HCT116 (cell line): ENCODE measurements at regions not wholly inside any gene's neighbourhood (a gene's known extent, or its start where the extent isn't known, plus 50 kb on each side); places are given as distances from the start of the nearest gene placed in this dataset.

Experiments used
- ATAC-seq: fragments of 200-7000 bp; cut with Tn5 transposase; 2 replicates; pipeline ENCODE4 v1.9.1; 2020; ENCODE audit warnings: mild to moderate bottlenecking, moderate library complexity
- BruUV-seq: library from RNA; stranded (reverse); fragments of 400-500 nt; replicated peaks from 2 replicates; lab custom pipeline; 2021; lab: Mats Ljungman, UMichigan
- CTCF ChIA-PET: fragments of 300-600 bp; sonication (Branson Sonifier 250); formaldehyde crosslinking; loops from one replicate; lab custom pipeline; 2021; ENCODE audit warnings: antibody characterized with exemption; lab: Charles Lee
- POLR2A ChIA-PET: fragments of 300-600, 350-600 bp; sonication (Branson Sonifier 250); formaldehyde crosslinking; loops from one replicate; lab custom pipeline; 2021; ENCODE audit warnings: antibody characterized with exemption; lab: Charles Lee
- RAD21 ChIA-PET, 2 experiments: fragments of 300-600 bp; sonication (Branson Sonifier 250); formaldehyde crosslinking; loops; one replicate each; lab custom pipeline; 2023; ENCODE audit warnings: low total read pairs in 2 of 2; ENCODE audit not compliant: uncharacterized antibody in 2 of 2, unreplicated experiment in 2 of 2, low non-redundant PET in 1 of 2; lab: Charles Lee
- DNase-seq: peaks from one replicate; pipeline ENCODE4 v3.0.0-alpha.2; 2010; ENCODE audit warnings: low read depth, low spot score
- H2AFZ ChIP-seq: fragments of 200-600 bp; shearing (Covaris generic), sonication (generic); 2 replicates; pipeline ENCODE4 v1.6.1; 2017; ENCODE audit warnings: low read depth, mixed run types, mixed read lengths, antibody characterized with exemption, low read length; ENCODE audit not compliant: poor library complexity, severe bottlenecking
- H3K27ac ChIP-seq: 2 replicates; pipeline ENCODE4 v1.5.1; 2012; ENCODE audit warnings: low read depth, low read length
- H3K27me3 ChIP-seq: fragments of 200-600 bp; sonication (generic); 2 replicates; pipeline ENCODE4 v1.6.1; 2016; ENCODE audit warnings: mixed run types, low read length, mixed read lengths; ENCODE audit not compliant: insufficient read depth
- H3K36me3 ChIP-seq, 2 experiments: fragments of 200-500 bp in 1 of 2; fragments of 200-600 bp in 1 of 2; sonication (Bioruptor generic) in 1 of 2; sonication (generic) in 1 of 2; 2 replicates each; pipeline versions ENCODE4 v1.5.1 to v1.6.1; 2014 to 2016; ENCODE audit warnings: low read length in 2 of 2, inconsistent platforms in 1 of 2, mixed read lengths in 1 of 2, mixed run types in 1 of 2; ENCODE audit not compliant: insufficient read depth in 2 of 2, control insufficient read depth in 1 of 2
- H3K4me1 ChIP-seq, 2 experiments: fragments of 200-600 bp in 1 of 2; sonication (generic) in 1 of 2; 2 replicates each; pipeline versions ENCODE4 v1.5.1 to v1.6.1; 2012 to 2017; ENCODE audit warnings: low read length in 2 of 2, inconsistent platforms in 1 of 2, mild to moderate bottlenecking in 1 of 2, mixed read lengths in 1 of 2, mixed run types in 1 of 2, moderate library complexity in 1 of 2; ENCODE audit not compliant: insufficient read depth in 2 of 2, control insufficient read depth in 1 of 2
- H3K4me2 ChIP-seq: fragments of 200-600 bp; sonication (generic); 2 replicates; pipeline ENCODE4 v1.6.1; 2017; ENCODE audit warnings: mixed run types, low read length, mixed read lengths
- H3K4me3 ChIP-seq, 2 experiments: fragments of 200-600 bp in 1 of 2; sonication (generic) in 1 of 2; replicated peaks in 1 of 2; 2 replicates each; pipeline ENCODE4 v1.5.1; 2011 to 2016; ENCODE audit warnings: low read length in 2 of 2, control low read depth in 1 of 2, low read depth in 1 of 2, mild to moderate bottlenecking in 1 of 2, mixed read lengths in 1 of 2, mixed run types in 1 of 2
- H3K79me2 ChIP-seq: fragments of 200-600 bp; sonication (generic); 2 replicates; pipeline ENCODE4 v1.6.1; 2017; ENCODE audit warnings: mild to moderate bottlenecking, mixed run types, low read length, moderate library complexity, mixed read lengths; ENCODE audit not compliant: insufficient read depth
- H3K9ac ChIP-seq: fragments of 200-600 bp; sonication (generic); 2 replicates; pipeline ENCODE4 v1.6.1; 2016; ENCODE audit warnings: low read length, mixed read lengths
- H3K9me2 ChIP-seq: fragments of 200-600 bp; sonication (generic), shearing (Covaris generic); 2 replicates; pipeline ENCODE4 v1.6.1; 2017; ENCODE audit warnings: mixed run types, mild to moderate bottlenecking, moderate library complexity; ENCODE audit not compliant: insufficient read depth
- H3K9me3 ChIP-seq, 2 experiments: fragments of 200-500 bp in 1 of 2; fragments of 200-600 bp in 1 of 2; sonication (Bioruptor generic) in 1 of 2; sonication (generic) in 1 of 2; 2 replicates each; pipeline ENCODE4 v1.6.1; 2014 to 2017; ENCODE audit warnings: low read length in 2 of 2, mixed read lengths in 2 of 2, inconsistent platforms in 1 of 2, low read depth in 1 of 2, mild to moderate bottlenecking in 1 of 2, mixed run types in 1 of 2, moderate library complexity in 1 of 2; ENCODE audit not compliant: control insufficient read depth in 1 of 2, insufficient read depth in 1 of 2
- H4K20me1 ChIP-seq: fragments of 200-600 bp; sonication (generic), shearing (Covaris generic); 2 replicates; pipeline ENCODE4 v1.6.1; 2017; ENCODE audit warnings: mixed run types, mild to moderate bottlenecking, moderate library complexity; ENCODE audit not compliant: insufficient read depth
- EGR1 ChIP-seq: IDR thresholded peaks from 2 replicates; pipeline ENCODE4 v1.6.1; 2012; ENCODE audit warnings: low read depth
- ELF1 ChIP-seq: IDR thresholded peaks from 2 replicates; pipeline ENCODE4 v1.6.1; 2012; ENCODE audit warnings: low read depth, borderline replicate concordance
- EZH2phosphoT487 ChIP-seq: fragments of 200-600 bp; IDR thresholded peaks from 2 replicates; pipeline ENCODE4 v1.6.1; 2018; ENCODE audit warnings: antibody characterized with exemption, borderline replicate concordance
- FOSL1 ChIP-seq: IDR thresholded peaks from 2 replicates; pipeline ENCODE4 v1.6.1; 2012; ENCODE audit warnings: low read depth
- JUND ChIP-seq: IDR thresholded peaks from 2 replicates; pipeline ENCODE4 v1.6.1; 2012
- MAX ChIP-seq: IDR thresholded peaks from 2 replicates; pipeline ENCODE4 v1.6.1; 2012
- POLR2A ChIP-seq: IDR thresholded peaks from 2 replicates; pipeline ENCODE4 v1.7.0; 2011; ENCODE audit warnings: borderline replicate concordance; ENCODE audit not compliant: insufficient read depth, insufficient read length; ENCODE audit errors: extremely low read depth
- POLR2AphosphoS5 ChIP-seq: IDR thresholded peaks from 2 replicates; pipeline ENCODE4 v1.6.1; 2011; ENCODE audit warnings: mild to moderate bottlenecking, low read depth, low read length, moderate library complexity
- RAD21 ChIP-seq: IDR thresholded peaks from 2 replicates; pipeline ENCODE4 v1.6.1; 2012; ENCODE audit warnings: low read depth, mild to moderate bottlenecking
- SIN3A ChIP-seq: IDR thresholded peaks from 2 replicates; pipeline ENCODE4 v1.6.1; 2012; ENCODE audit warnings: low read depth
- SP1 ChIP-seq: IDR thresholded peaks from 2 replicates; pipeline ENCODE4 v1.6.1; 2012; ENCODE audit warnings: low read depth
- SRF ChIP-seq: IDR thresholded peaks from 2 replicates; pipeline ENCODE4 v1.6.1; 2012; ENCODE audit warnings: low read depth
- TCF7L2 ChIP-seq: IDR thresholded peaks from 2 replicates; pipeline ENCODE4 v1.7.0; 2011; ENCODE audit warnings: borderline replicate concordance, inconsistent platforms; ENCODE audit not compliant: insufficient read depth, insufficient read length; ENCODE audit errors: extremely low read depth
- YY1 ChIP-seq: IDR thresholded peaks from 2 replicates; pipeline ENCODE4 v1.6.1; 2011; ENCODE audit warnings: low read length, low read depth, moderate library complexity, mild to moderate bottlenecking; ENCODE audit not compliant: insufficient replicate concordance; ENCODE audit errors: extremely low read depth
- ZFX ChIP-seq: fragments of 450-650 bp; IDR thresholded peaks from 2 replicates; pipeline ENCODE4 v1.6.1; 2017
- ZNF274 ChIP-seq: fragments of 200-500 bp; sonication (Bioruptor generic); IDR thresholded peaks from 2 replicates; pipeline ENCODE4 v1.6.1; 2014; ENCODE audit warnings: mild to moderate bottlenecking, low read depth, low read length, inconsistent platforms
- intact Hi-C: fragments of 100-400 bp; cut with micrococcal nuclease; formaldehyde crosslinking; loops from 2 replicates; pipeline ENCODE4 v1.10.0; 2022

GRCh38 chrX:117636826-117637225 lies 479.8 kb downstream of the KLHL13 start (continued):
- TF ChIP-seq POLR2A, result no peak
- no peak for TF ChIP-seq EZH2phosphoT487
- TF ChIP-seq MAX, result no peak
- no peak for TF ChIP-seq ZNF274

- no peak overlapping the region for H3K27ac ChIP-seq
- H3K9me2 ChIP-seq, result no peaks in the 10 kb centered on the region
- H3K4me1 ChIP-seq, result no peaks in the 10 kb centered on the region
- TF ChIP-seq POLR2AphosphoS5, result no peak
- no peak for TF ChIP-seq JUND
- no peak for TF ChIP-seq MAX
- TF ChIP-seq FOSL1, result no peak
- no peak for TF ChIP-seq ZNF274
- no peak for TF ChIP-seq SIN3A
- no peak for TF ChIP-seq YY1
- no peak for TF ChIP-seq EZH2phosphoT487
- TF ChIP-seq ELF1, result no peak
- no peak for TF ChIP-seq EGR1
- TF ChIP-seq ZFX, result no peak
- TF ChIP-seq SP1, result no peak
- no peak for TF ChIP-seq SRF
- TF ChIP-seq RAD21, result no peak
- no peak for TF ChIP-seq TCF7L2
- POLR2A ChIA-PET, result no interaction called here
- RAD21 ChIA-PET, result no interaction called here
- no peak overlapping the region for H2AFZ ChIP-seq
- no peaks in the 10 kb centered on the region for H3K27me3 ChIP-seq
- no peak overlapping the region for H3K4me2 ChIP-seq
- CTCF ChIA-PET, result no interaction called here
- no peaks in the 10 kb centered on the region for H3K79me2 ChIP-seq
- DNase-seq (no peak), ATAC-seq (no peak)
- no peaks in the 10 kb centered on the region for H3K36me3 ChIP-seq
- no peak overlapping the region for H3K4me3 ChIP-seq
- H3K9me3 ChIP-seq, result no peaks in the 10 kb centered on the region
- H4K20me1 ChIP-seq, result no peaks in the 10 kb centered on the region
- intact Hi-C loops, result no loop called here
- BruUV-seq, result no TSS peak
- H3K9ac ChIP-seq, result no peak overlapping the region
Measured at GRCh38 chrX:117633277-117633676, 483.3 kb downstream of the KLHL13 start.
